H9 (cell line): ENCODE measurements at regions not wholly inside any gene's neighbourhood (a gene's known extent, or its start where the extent isn't known, plus 50 kb on each side); places are given as distances from the start of the nearest gene placed in this dataset.
A peak's percentile ranks its signal among the peaks of the same experiment; 100 is the strongest.

ENCODE experiments used
- DNase-seq: peaks from one replicate; pipeline ENCODE4 v3.0.0-alpha.2; 2017
- H2AFZ ChIP-seq: one replicate; pipeline ENCODE4 v1.6.1; 2013; ENCODE audit warnings: mild to moderate bottlenecking, low read length, control low read depth, moderate library complexity
- H2AK5ac ChIP-seq: 2 replicates; pipeline ENCODE4 v1.6.1; 2013; ENCODE audit warnings: low read length, control low read depth, mixed read lengths; ENCODE audit not compliant: insufficient read length
- H2BK120ac ChIP-seq: one replicate; pipeline ENCODE4 v1.6.1; 2013; ENCODE audit warnings: low read depth, mild to moderate bottlenecking, low read length, control low read depth, inconsistent platforms; ENCODE audit not compliant: poor library complexity, severe bottlenecking
- H2BK12ac ChIP-seq: 2 replicates; pipeline ENCODE4 v1.6.1; 2013; ENCODE audit warnings: low read length, control low read depth, mixed read lengths, low read depth; ENCODE audit not compliant: insufficient read length
- H2BK15ac ChIP-seq: 2 replicates; pipeline ENCODE4 v1.6.1; 2013; ENCODE audit warnings: low read depth, low read length, control low read depth
- H2BK20ac ChIP-seq: one replicate; pipeline ENCODE4 v1.6.1; 2013; ENCODE audit warnings: low read depth, mild to moderate bottlenecking, low read length, control low read depth, inconsistent platforms; ENCODE audit not compliant: poor library complexity, severe bottlenecking
- H2BK5ac ChIP-seq: 2 replicates; pipeline ENCODE4 v1.6.1; 2013; ENCODE audit warnings: low read length, control low read depth, mixed read lengths; ENCODE audit not compliant: insufficient read length
- H3K14ac ChIP-seq: 2 replicates; pipeline ENCODE4 v1.6.1; 2013; ENCODE audit warnings: low read length, control low read depth; ENCODE audit not compliant: insufficient read depth
- H3K18ac ChIP-seq: 2 replicates; pipeline ENCODE4 v1.6.1; 2013; ENCODE audit warnings: low read depth, mild to moderate bottlenecking, mixed read lengths, low read length, control low read depth; ENCODE audit not compliant: insufficient read length
- H3K23ac ChIP-seq: 2 replicates; pipeline ENCODE4 v1.6.1; 2013; ENCODE audit warnings: low read length, control low read depth, mixed read lengths, low read depth; ENCODE audit not compliant: insufficient read length
- H3K23me2 ChIP-seq: 2 replicates; pipeline ENCODE4 v1.6.1; 2013; ENCODE audit warnings: low read depth, mild to moderate bottlenecking, mixed read lengths, low read length, control low read depth; ENCODE audit not compliant: insufficient read length, poor library complexity, severe bottlenecking
- H3K27ac ChIP-seq: 2 replicates; pipeline ENCODE4 v1.5.1; 2013; ENCODE audit warnings: low read length, control low read depth, mixed read lengths, low read depth; ENCODE audit not compliant: insufficient read length
- H3K27me3 ChIP-seq: 2 replicates; pipeline ENCODE4 v1.6.1; 2013; ENCODE audit warnings: low read length, control low read depth, inconsistent platforms; ENCODE audit not compliant: insufficient read depth
- H3K4ac ChIP-seq: 2 replicates; pipeline ENCODE4 v1.6.1; 2013; ENCODE audit warnings: low read depth, mild to moderate bottlenecking, control low read depth, inconsistent platforms, low read length, moderate library complexity
- H3K4me1 ChIP-seq: 2 replicates; pipeline ENCODE4 v1.6.1; 2013; ENCODE audit warnings: low read length, control low read depth, inconsistent platforms; ENCODE audit not compliant: insufficient read depth
- H3K4me2 ChIP-seq: 2 replicates; pipeline ENCODE4 v1.6.1; 2013; ENCODE audit warnings: low read length, control low read depth, mixed read lengths; ENCODE audit not compliant: insufficient read length, insufficient read depth
- H3K56ac ChIP-seq: 2 replicates; pipeline ENCODE4 v1.6.1; 2013; ENCODE audit warnings: low read depth, mild to moderate bottlenecking, mixed read lengths, low read length, control low read depth; ENCODE audit not compliant: insufficient read length
- H3K79me1 ChIP-seq: 2 replicates; pipeline ENCODE4 v1.6.1; 2013; ENCODE audit warnings: low read depth, mild to moderate bottlenecking, moderate library complexity, low read length, control low read depth, inconsistent platforms; ENCODE audit not compliant: insufficient read depth, poor library complexity, severe bottlenecking
- H3K79me2 ChIP-seq: 2 replicates; pipeline ENCODE4 v1.6.1; 2013; ENCODE audit warnings: low read length, control low read depth, inconsistent platforms; ENCODE audit not compliant: insufficient read depth
- H3K9ac ChIP-seq: 2 replicates; pipeline ENCODE4 v1.6.1; 2013; ENCODE audit warnings: low read length, control low read depth, mixed read lengths; ENCODE audit not compliant: insufficient read length; ENCODE audit errors: extremely low read depth
- H3K9me3 ChIP-seq: one replicate; pipeline ENCODE4 v1.6.1; 2013; ENCODE audit warnings: low read depth, low read length, inconsistent platforms; ENCODE audit not compliant: control insufficient read depth
- H3T11ph ChIP-seq: one replicate; pipeline ENCODE4 v1.6.1; 2013; ENCODE audit warnings: mild to moderate bottlenecking, low read length, control low read depth, inconsistent platforms
- H4K20me1 ChIP-seq: one replicate; pipeline ENCODE4 v1.6.1; 2013; ENCODE audit not compliant: control insufficient read depth, insufficient read length, insufficient read depth
- H4K5ac ChIP-seq: 2 replicates; pipeline ENCODE4 v1.6.1; 2013; ENCODE audit warnings: low read depth, mild to moderate bottlenecking, mixed read lengths, low read length, control low read depth; ENCODE audit not compliant: insufficient read length
- H4K8ac ChIP-seq: replicated peaks from 2 replicates; pipeline ENCODE4 v1.6.1; 2013; ENCODE audit warnings: low read length, control low read depth, mixed read lengths, low read depth; ENCODE audit not compliant: insufficient read length
- H4K91ac ChIP-seq: 2 replicates; pipeline ENCODE4 v1.6.1; 2013; ENCODE audit warnings: low read depth, mild to moderate bottlenecking, moderate library complexity, mixed read lengths, low read length, control low read depth; ENCODE audit not compliant: insufficient read length
- H3K27ac Mint-ChIP-seq, 3 experiments: 2 replicates in 2 of 3; 3 replicates in 1 of 3; pipeline ENCODE4 v1.8.0; 2020 to 2021; ENCODE audit warnings: mixed read lengths in 3 of 3, mild to moderate bottlenecking in 1 of 3, moderate library complexity in 1 of 3
- H3K27me3 Mint-ChIP-seq: 2 replicates; pipeline ENCODE4 v1.8.0; 2021; ENCODE audit warnings: low read depth, mild to moderate bottlenecking, moderate library complexity, mixed read lengths
- H3K36me3 Mint-ChIP-seq, 3 experiments: 2 replicates in 2 of 3; 3 replicates in 1 of 3; pipeline ENCODE4 v1.8.0; 2020 to 2021; ENCODE audit warnings: low read depth in 3 of 3, mixed read lengths in 3 of 3; ENCODE audit not compliant: insufficient read depth in 1 of 3
- H3K4me1 Mint-ChIP-seq, 2 experiments: 2 replicates each; pipeline ENCODE4 v1.8.0; 2020; ENCODE audit warnings: mixed read lengths in 2 of 2
- H3K4me3 Mint-ChIP-seq, 2 experiments: 2 replicates in 1 of 2; 3 replicates in 1 of 2; pipeline ENCODE4 v1.8.0; 2020 to 2021; ENCODE audit warnings: mild to moderate bottlenecking in 2 of 2, mixed read lengths in 2 of 2, moderate library complexity in 1 of 2
- H3K9me3 Mint-ChIP-seq, 2 experiments: 2 replicates in 1 of 2; 3 replicates in 1 of 2; pipeline ENCODE4 v1.8.0; 2020; ENCODE audit warnings: mild to moderate bottlenecking in 2 of 2, mixed read lengths in 2 of 2, moderate library complexity in 1 of 2
- CTCF ChIP-seq: fragments of 200-600 bp; sonication (generic); conservative IDR thresholded peaks from 3 replicates; pipeline ENCODE4 v1.8.0; 2021; ENCODE audit warnings: antibody characterized with exemption, mild to moderate bottlenecking
- WGBS: extraction: QIAGEN DNeasy Blood & Tissue Kit; methylation state at CpG from one replicate; pipeline ENCODE4 v1.1.7; 2013; ENCODE audit warnings: missing lambda C conversion rate, low lambda C conversion rate, mixed read lengths; ENCODE audit not compliant: insufficient read length; ENCODE audit errors: extremely low coverage; 5-methylcytosine and 5-hydroxymethylcytosine counted together

GRCh38 chr11:127110542-127110941 lies 110.0 kb upstream of the KIRREL3 start:
- no peak overlapping the region for H4K91ac ChIP-seq
- H3T11ph ChIP-seq: peak overlapping the region; percentile 45
- H2AK5ac ChIP-seq: no peak overlapping the region
- WGBS: no CpG with 5 or more reads among the region's 6 CpGs
- peak overlapping the region; percentile 34 for H3K18ac ChIP-seq
- no peak overlapping the region for H4K5ac ChIP-seq
- no peak overlapping the region for H3K9ac ChIP-seq
- no peak overlapping the region for H3K4me2 ChIP-seq
- DNase-seq: no peak
- no peak overlapping the region for H2BK12ac ChIP-seq
- no peak overlapping the region for H3K56ac ChIP-seq
- H2BK5ac ChIP-seq: no peak overlapping the region
- H3K27me3 ChIP-seq: no peaks in the 10 kb centered on the region
- peak overlapping the region; percentile 65 for H2AFZ ChIP-seq
- no peak overlapping the region for H2BK120ac ChIP-seq
- peaks cover 47 to 49% of the 10 kb centered on the region in 2 experiments for H3K4me1 Mint-ChIP-seq
- H3K23ac ChIP-seq: no peak overlapping the region
- no peaks in the 10 kb centered on the region for H3K79me1 ChIP-seq
- H2BK20ac ChIP-seq: no peak overlapping the region
- no peak overlapping the region; the same call in 1 of the 2 replicates for H3K14ac ChIP-seq
- H3K4ac ChIP-seq: no peak overlapping the region
- no peaks in the 10 kb centered on the region for H3K36me3 Mint-ChIP-seq
- no peak for TF ChIP-seq CTCF
- no peaks in the 10 kb centered on the region for H3K27me3 Mint-ChIP-seq
- H3K9me3 Mint-ChIP-seq: no peaks in the 10 kb centered on the region
- no peak overlapping the region for H3K27ac ChIP-seq
- H3K9me3 ChIP-seq: no peaks in the 10 kb centered on the region
- H4K20me1 ChIP-seq: no peaks in the 10 kb centered on the region
- H3K27ac Mint-ChIP-seq: peak overlapping the region; percentile 6 to 84 (median 55); a peak in 4 of 7 replicates
- no peak overlapping the region for H4K8ac ChIP-seq
- no peak overlapping the region for H2BK15ac ChIP-seq
- peaks cover 12% of the 10 kb centered on the region; the same call in 1 of the 2 replicates for H3K4me1 ChIP-seq
- no peaks in the 10 kb centered on the region for H3K79me2 ChIP-seq
- H3K23me2 ChIP-seq: no peaks in the 10 kb centered on the region
- H3K4me3 Mint-ChIP-seq: peak overlapping the region in 1 of 2 experiments; percentile 54; a peak in 1 of 5 replicates
